HFF-Myc (cell line): ENCODE measurements at regions not wholly inside any gene's neighbourhood (a gene's known extent, or its start where the extent isn't known, plus 50 kb on each side); places are given as distances from the start of the nearest gene placed in this dataset.

Experiments
- DNase-seq: peaks from one replicate; pipeline ENCODE4 v3.0.0-alpha.2; 2011; ENCODE audit warnings: low read depth; ENCODE audit errors: extremely low read depth
- H3K4me3 ChIP-seq: replicated peaks from 2 replicates; pipeline ENCODE4 v1.5.1; 2011; ENCODE audit warnings: low read depth, mild to moderate bottlenecking, control low read depth, low read length
- CTCF ChIP-seq: IDR thresholded peaks from 2 replicates; pipeline ENCODE4 v1.5.1; 2012; ENCODE audit warnings: mild to moderate bottlenecking, low read depth, low read length, control low read depth; ENCODE audit errors: missing control alignments

GRCh38 chr9:69981686-69982445, 61.8 kb upstream of the MAMDC2 start:
- TF ChIP-seq CTCF = no peak
- no peak for DNase-seq
- no peak overlapping the region for H3K4me3 ChIP-seq

GRCh38 chr9:69984831-69985230, 58.8 kb upstream of the MAMDC2 start:
- no peak overlapping the region for H3K4me3 ChIP-seq
- no peak for TF ChIP-seq CTCF
- no peak for DNase-seq

- no peak overlapping the region for H3K4me3 ChIP-seq
- no peak for DNase-seq
- TF ChIP-seq CTCF = no peak
Measured at GRCh38 chr9:69985971-69986370, 57.7 kb upstream of the MAMDC2 start.

GRCh38 chr9:69986970-69987369, 56.7 kb upstream of the MAMDC2 start:
- DNase-seq = no peak
- TF ChIP-seq CTCF = no peak

GRCh38 chr9:69987457-69987856, 56.2 kb upstream of the MAMDC2 start:
- DNase-seq = no peak
- TF ChIP-seq CTCF = no peak
- H3K4me3 ChIP-seq = no peak overlapping the region

More at GRCh38 chr9:69986970-69987369, 56.7 kb upstream of the MAMDC2 start:
- H3K4me3 ChIP-seq = no peak overlapping the region

- no peak for TF ChIP-seq CTCF
Measured at GRCh38 chr9:69993110-69993509, 50.5 kb upstream of the MAMDC2 start.

More at GRCh38 chr9:69993110-69993509, 50.5 kb upstream of the MAMDC2 start:
- no peak overlapping the region for H3K4me3 ChIP-seq
- no peak for DNase-seq
